Kidney epithelial cell (primary cell): ENCODE measurements at regions not wholly inside any gene's neighbourhood (a gene's known extent, or its start where the extent isn't known, plus 50 kb on each side); places are given as distances from the start of the nearest gene placed in this dataset.
A peak's percentile ranks its signal among the peaks of the same experiment; 100 is the strongest.

ENCODE experiments used
- DNase-seq: peaks from one replicate; pipeline ENCODE4 v3.0.0-alpha.2; 2010; ENCODE audit warnings: low read depth
- H3K27me3 ChIP-seq: 2 replicates; pipeline ENCODE4 v1.6.0; 2011; ENCODE audit warnings: low read length; ENCODE audit not compliant: control insufficient read depth, insufficient read depth
- H3K36me3 ChIP-seq: 2 replicates; pipeline ENCODE4 v1.5.1; 2011; ENCODE audit warnings: low read length; ENCODE audit not compliant: control insufficient read depth, insufficient read depth
- H3K4me3 ChIP-seq: 2 replicates; pipeline ENCODE4 v1.5.1; 2011; ENCODE audit warnings: low read depth, mild to moderate bottlenecking, control low read depth, low read length
- CTCF ChIP-seq: IDR thresholded peaks from 2 replicates; pipeline ENCODE4 v1.5.1; 2011; ENCODE audit warnings: mild to moderate bottlenecking, moderate library complexity, low read length, control low read depth, inconsistent platforms; ENCODE audit not compliant: insufficient read depth, poor library complexity, severe bottlenecking

DNA sequence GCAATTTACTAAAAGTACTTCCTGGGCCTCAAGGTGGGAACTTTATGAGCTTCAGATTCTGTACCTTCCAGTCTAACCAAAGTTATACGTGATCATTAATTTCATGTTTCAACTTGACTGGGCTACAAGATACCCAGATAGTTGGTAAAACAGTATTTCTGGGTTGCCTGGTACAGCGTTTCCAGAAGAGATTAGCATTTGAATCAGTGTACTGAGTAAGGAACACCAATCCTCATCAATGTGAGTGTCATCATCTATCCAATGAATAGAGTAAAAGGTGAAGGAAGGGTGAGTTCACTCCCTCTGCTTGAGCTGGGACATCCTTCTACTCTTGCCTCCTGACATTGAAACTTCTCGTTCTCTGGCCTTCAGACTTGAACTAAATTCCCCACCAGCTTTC, 274.5 kb upstream of the ID2 start:
- Histone ChIP-seq H3K36me3 (no peaks in the 10 kb centered on the region), H3K27me3 (no peaks in the 10 kb centered on the region), H3K4me3 (no peak overlapping the region)
- no peak for DNase-seq
- TF ChIP-seq CTCF: no peak

GRCh38 chr2:8408560-8409460, 273.0 kb upstream of the ID2 start:
- DNase-seq: no peak
- no peak for TF ChIP-seq CTCF
- no peaks in the 10 kb centered on the region for H3K36me3 ChIP-seq
- H3K4me3 ChIP-seq: no peak overlapping the region
- H3K27me3 ChIP-seq: no peaks in the 10 kb centered on the region

GRCh38 chr2:8409461-8410260, 272.2 kb upstream of the ID2 start:
- no peaks in the 10 kb centered on the region for H3K36me3 ChIP-seq
- no peaks in the 10 kb centered on the region for H3K27me3 ChIP-seq
- DNase-seq: no peak
- no peak for TF ChIP-seq CTCF
- no peak overlapping the region for H3K4me3 ChIP-seq

- H3K4me3 ChIP-seq: no peak overlapping the region
- H3K36me3 ChIP-seq: no peaks in the 10 kb centered on the region
- no peaks in the 10 kb centered on the region for H3K27me3 ChIP-seq
- no peak for TF ChIP-seq CTCF
- DNase-seq: peak; percentile 80
These were observed 269.8 kb upstream of the ID2 start for GRCh38 chr2:8412082-8412481.

- Histone ChIP-seq H3K36me3 (no peaks in the 10 kb centered on the region), H3K27me3 (no peaks in the 10 kb centered on the region), H3K4me3 (no peak overlapping the region)
- DNase-seq: no peak
- no peak for TF ChIP-seq CTCF
These were observed 269.3 kb upstream of the ID2 start for GRCh38 chr2:8412586-8412985.
